Rectal smooth muscle tissue (tissue), 1 donor: ENCODE measurements at regions not wholly inside any gene's neighbourhood (a gene's known extent, or its start where the extent isn't known, plus 50 kb on each side); places are given as distances from the start of the nearest gene placed in this dataset.
A peak's percentile ranks its signal among the peaks of the same experiment; 100 is the strongest.

Experiments used
- H3K27ac ChIP-seq: one replicate; pipeline ENCODE4 v1.7.0; 2013; ENCODE audit warnings: low read depth, low read length, inconsistent platforms
- H3K27me3 ChIP-seq: one replicate; pipeline ENCODE4 v1.7.0; 2013; ENCODE audit warnings: low read length; ENCODE audit not compliant: control insufficient read depth, insufficient read depth
- H3K36me3 ChIP-seq: one replicate; pipeline ENCODE4 v1.7.0; 2013; ENCODE audit warnings: low read length; ENCODE audit not compliant: control insufficient read depth, insufficient read depth
- H3K4me1 ChIP-seq: one replicate; pipeline ENCODE4 v1.7.0; 2013; ENCODE audit warnings: low read length; ENCODE audit not compliant: control insufficient read depth, insufficient read depth
- H3K4me3 ChIP-seq: one replicate; pipeline ENCODE4 v1.7.0; 2013; ENCODE audit warnings: low read length
- H3K9ac ChIP-seq: one replicate; pipeline ENCODE4 v1.7.0; 2013; ENCODE audit warnings: low read length

GRCh38 chr21:41641821-41642701, 124.8 kb downstream of the RIPK4 start:
- H3K27ac ChIP-seq = peak overlapping the region; percentile 60
- no peaks in the 10 kb centered on the region for H3K4me1 ChIP-seq

DNA sequence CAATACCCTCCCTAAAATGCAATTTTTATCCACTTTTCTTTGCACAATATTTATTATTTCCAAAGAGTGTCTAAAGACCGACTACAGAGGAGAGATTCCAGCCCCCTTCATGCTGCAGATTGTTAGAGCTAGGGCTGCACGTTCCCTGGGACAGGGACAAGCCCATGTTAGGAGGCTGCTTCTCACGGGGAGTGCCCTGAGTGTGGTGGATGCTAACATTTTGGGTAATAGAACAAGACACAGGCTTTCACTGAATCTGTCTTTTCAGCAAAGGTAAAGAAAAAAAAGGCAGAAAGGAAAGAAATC, 125.4 kb downstream of the RIPK4 start:
- Histone ChIP-seq H3K27me3 (no peaks in the 10 kb centered on the region), H3K4me1 (no peaks in the 10 kb centered on the region), H3K27ac (peak overlapping the region; percentile 51), H3K9ac (no peak overlapping the region), H3K36me3 (no peaks in the 10 kb centered on the region), H3K4me3 (no peak overlapping the region)

More at GRCh38 chr21:41641821-41642701, 124.8 kb downstream of the RIPK4 start:
- no peaks in the 10 kb centered on the region for H3K27me3 ChIP-seq
- H3K4me3 ChIP-seq = no peak overlapping the region
- no peaks in the 10 kb centered on the region for H3K36me3 ChIP-seq
- H3K9ac ChIP-seq = no peak overlapping the region

- no peaks in the 10 kb centered on the region for H3K27me3 ChIP-seq
- H3K4me3 ChIP-seq = no peak overlapping the region
- no peak overlapping the region for H3K9ac ChIP-seq
- H3K27ac ChIP-seq = peak overlapping the region; percentile 51
- H3K36me3 ChIP-seq = no peaks in the 10 kb centered on the region
- H3K4me1 ChIP-seq = no peaks in the 10 kb centered on the region
Observed at GRCh38 chr21:41640748-41641509, 125.9 kb downstream of the RIPK4 start.

DNA sequence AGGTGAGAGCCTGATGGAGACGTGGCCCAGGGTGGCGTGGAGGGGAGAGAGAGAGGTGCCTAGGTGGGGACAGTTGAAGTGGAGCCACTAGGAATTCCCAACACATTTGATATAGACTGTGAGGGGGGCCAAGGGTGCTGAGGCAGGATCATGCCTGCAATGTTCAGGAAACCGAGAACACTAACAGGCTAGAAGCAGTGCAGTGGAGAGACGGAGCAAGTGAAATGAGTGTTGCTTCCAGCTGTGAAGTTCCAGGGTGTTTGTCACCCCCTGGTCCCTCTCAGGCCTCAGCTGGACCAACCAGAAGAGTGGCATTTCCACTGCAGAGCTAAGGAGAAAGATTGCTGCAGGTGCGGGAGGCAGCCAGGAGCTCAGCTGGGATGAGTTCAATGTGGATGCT, 127.1 kb downstream of the RIPK4 start:
- Histone ChIP-seq H3K36me3 (no peaks in the 10 kb centered on the region), H3K27ac (no peak overlapping the region), H3K27me3 (no peaks in the 10 kb centered on the region), H3K4me3 (no peak overlapping the region), H3K4me1 (no peaks in the 10 kb centered on the region), H3K9ac (no peak overlapping the region)

DNA sequence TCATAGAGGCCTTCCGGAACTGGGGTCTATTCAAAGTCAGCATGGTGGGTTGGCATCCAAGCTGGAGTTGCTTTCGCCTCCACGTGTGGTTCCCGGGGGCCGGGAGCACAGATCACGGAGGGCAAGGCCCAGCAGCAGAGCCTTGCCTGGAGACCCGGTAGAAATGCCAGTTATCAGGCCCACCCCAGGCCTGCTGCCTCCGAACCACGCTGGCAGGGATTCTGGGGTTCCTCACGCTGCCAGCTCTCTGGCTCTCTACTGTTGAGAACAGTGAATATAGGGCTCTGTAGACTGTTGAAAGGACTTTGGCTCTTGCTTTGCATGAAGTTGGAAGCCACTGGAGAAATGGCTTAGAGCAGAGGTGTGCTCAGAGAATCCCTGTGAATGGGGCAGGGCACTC, 127.5 kb downstream of the RIPK4 start:
- H3K27me3 ChIP-seq = no peaks in the 10 kb centered on the region
- no peaks in the 10 kb centered on the region for H3K4me1 ChIP-seq
- H3K4me3 ChIP-seq = no peak overlapping the region
- H3K27ac ChIP-seq = peak overlapping the region; percentile 14
- no peaks in the 10 kb centered on the region for H3K36me3 ChIP-seq
- no peak overlapping the region for H3K9ac ChIP-seq

DNA sequence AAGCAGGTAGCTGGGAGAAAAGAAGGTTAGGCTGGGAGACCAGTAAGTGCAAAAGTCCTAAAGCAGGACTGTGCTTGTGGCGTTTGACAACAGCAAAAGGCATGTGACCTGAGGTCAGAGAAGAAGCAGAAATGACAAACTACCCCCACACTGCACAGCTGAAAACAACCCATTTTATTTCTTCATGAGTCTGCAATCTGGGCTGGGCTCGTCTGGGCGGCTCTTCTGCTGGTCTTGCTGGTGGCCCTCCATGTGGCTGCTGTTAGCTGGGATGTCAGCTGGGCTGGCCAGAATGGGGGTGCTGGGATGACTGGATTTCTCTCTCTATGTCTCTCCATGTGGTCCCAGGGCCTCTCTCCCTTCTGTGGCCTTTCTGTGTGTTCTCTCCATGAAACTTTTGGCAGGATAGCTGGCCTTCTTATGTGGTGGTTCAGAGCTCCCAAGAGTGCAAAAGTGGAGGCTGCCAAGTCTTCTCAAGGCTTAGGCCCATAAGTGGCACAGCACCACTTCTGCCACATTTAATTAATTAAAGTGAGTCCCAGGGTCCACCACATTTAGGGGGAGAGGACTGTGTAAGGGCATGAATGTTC, 128.6 kb downstream of the RIPK4 start:
- H3K36me3 ChIP-seq = no peaks in the 10 kb centered on the region
- no peaks in the 10 kb centered on the region for H3K27me3 ChIP-seq
- H3K4me1 ChIP-seq = no peaks in the 10 kb centered on the region
- no peak overlapping the region for H3K4me3 ChIP-seq
- H3K9ac ChIP-seq = no peak overlapping the region
- H3K27ac ChIP-seq = no peak overlapping the region

DNA sequence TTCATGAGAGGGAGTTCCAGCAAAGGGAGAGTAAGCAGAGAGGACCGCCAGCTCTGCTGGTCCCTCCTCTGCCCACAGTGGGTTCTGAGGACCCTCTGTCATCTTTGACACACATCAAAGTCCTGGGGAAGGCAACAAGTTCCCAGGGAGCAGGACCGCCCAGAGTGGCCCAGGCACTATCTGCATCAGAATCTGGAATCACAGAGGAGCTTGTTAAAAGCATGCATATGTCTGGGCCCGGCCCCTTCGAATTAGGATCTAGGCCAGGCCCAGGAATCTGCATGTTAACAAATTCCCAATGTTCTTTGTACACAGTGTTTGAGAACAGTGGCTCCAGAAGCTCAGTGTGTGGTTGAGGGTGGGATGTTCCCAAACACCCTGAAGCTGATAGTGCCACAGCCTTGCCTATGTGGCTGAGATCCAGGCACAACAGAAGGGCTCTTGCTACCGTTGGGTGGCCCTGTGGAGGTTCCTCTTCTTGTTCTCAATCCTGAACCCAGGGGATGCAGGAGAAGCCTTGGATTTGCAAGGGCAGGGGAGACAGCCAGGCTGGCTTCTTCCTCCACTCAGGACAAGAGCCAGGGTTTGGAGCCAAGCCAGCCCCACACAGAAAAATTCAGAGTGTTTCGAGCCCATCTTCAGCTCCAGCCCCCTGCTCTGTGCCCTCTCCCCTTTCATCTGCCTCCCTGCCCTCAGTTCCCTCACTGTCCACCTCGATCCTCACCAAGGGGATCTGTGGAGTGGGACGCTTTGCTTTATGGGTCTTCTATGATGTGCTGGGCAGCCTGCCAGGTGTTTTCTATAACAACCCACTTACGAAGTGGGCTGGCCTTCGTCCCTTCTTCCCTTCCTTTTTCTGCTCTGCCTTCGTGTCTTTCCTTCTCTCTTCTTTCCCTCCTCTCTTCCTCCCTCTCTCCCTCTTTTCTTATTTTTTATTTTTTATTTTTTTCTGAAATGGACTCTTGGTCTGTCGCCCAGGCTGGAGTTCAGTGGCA, 129.0 kb upstream of the TMPRSS2 start:
- H3K4me3 ChIP-seq = no peak overlapping the region
- no peaks in the 10 kb centered on the region for H3K27me3 ChIP-seq
- H3K9ac ChIP-seq = no peak overlapping the region
- H3K36me3 ChIP-seq = no peaks in the 10 kb centered on the region
- H3K4me1 ChIP-seq = no peaks in the 10 kb centered on the region
- H3K27ac ChIP-seq = no peak overlapping the region

DNA sequence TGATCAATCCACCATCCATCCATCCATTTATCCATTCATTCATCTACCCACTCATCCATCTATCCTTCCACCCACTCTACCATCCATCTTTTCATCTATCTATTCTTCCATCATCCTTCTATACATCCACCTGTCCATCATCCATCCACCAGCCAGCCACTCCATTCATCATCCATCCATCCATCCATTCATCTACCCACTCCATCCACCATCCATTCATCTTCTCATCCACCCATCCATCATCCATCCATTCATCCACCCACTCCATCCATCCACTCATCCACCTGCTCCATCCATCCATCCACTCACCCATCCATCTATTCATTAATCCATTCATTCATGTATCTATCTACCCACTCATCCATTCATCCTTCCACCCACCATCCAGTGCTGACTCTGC, 127.9 kb upstream of the TMPRSS2 start:
- Histone ChIP-seq H3K36me3 (no peaks in the 10 kb centered on the region), H3K4me1 (no peaks in the 10 kb centered on the region), H3K9ac (no peak overlapping the region), H3K4me3 (no peak overlapping the region), H3K27me3 (no peaks in the 10 kb centered on the region), H3K27ac (no peak overlapping the region)

DNA sequence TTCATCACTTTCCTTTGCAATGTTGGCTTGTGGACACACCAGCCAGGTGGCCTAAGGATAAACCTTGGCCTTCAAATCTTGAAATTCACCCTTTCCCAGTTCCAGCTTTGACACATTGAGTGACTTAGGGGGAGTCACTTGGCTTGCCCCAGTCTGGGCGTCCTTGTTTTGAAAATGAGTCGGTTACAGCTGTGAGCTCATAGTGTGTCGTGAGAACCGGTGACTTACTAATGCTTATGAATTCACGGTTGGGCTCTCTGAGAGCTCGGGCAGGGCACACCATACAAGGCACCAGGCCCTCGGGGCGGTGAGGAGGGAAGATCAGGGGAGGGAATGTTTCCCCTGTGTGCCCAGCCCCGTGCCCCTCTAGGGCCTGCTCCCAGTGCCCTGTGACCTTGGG, 126.9 kb upstream of the TMPRSS2 start:
- no peak overlapping the region for H3K9ac ChIP-seq
- no peaks in the 10 kb centered on the region for H3K36me3 ChIP-seq
- no peaks in the 10 kb centered on the region for H3K4me1 ChIP-seq
- H3K4me3 ChIP-seq = no peak overlapping the region
- H3K27me3 ChIP-seq = no peaks in the 10 kb centered on the region
- H3K27ac ChIP-seq = no peak overlapping the region

DNA sequence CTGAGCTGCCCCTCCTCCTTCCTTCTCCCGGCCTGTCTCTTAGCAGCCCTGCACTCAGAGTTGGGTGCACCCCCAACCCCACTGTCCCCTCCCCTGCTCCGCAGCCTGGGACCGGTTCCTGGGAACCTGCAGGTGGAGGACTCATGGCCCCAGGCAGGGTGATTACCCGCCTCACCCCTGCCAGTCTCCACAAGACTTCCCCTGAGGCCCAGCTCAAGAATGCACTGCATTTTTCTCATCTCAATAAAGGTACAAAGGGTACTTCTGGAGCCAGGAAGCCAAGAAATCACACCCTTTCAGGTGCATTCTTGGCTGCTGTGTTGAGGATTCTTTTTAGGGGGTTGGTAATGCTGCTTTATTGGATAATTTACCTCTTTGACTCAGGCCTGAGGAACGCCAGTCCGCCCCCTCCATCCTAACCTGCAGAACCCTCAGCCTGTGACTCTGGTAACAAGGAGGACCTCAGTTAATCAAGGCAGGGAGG, 126.3 kb upstream of the TMPRSS2 start:
- Histone ChIP-seq H3K9ac (no peak overlapping the region), H3K36me3 (no peaks in the 10 kb centered on the region), H3K27me3 (no peaks in the 10 kb centered on the region), H3K27ac (no peak overlapping the region), H3K4me1 (no peaks in the 10 kb centered on the region), H3K4me3 (no peak overlapping the region)

DNA sequence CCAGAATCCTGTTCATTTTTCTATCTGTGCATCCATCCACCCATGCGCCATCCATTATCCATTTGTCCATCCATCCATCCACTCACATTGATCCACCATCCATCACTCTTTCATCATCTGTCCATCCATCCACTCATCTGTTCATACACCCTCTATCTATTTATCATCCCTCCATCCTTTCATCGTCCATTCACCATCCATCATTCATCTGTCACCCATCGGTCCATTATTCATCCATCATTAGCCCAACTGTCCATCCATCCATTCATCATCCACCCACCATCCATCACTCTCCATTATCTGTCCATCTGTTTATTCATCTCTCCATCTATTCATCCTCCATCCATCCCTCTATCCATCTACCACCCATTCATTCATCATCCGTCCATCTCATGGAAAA, 125.7 kb upstream of the TMPRSS2 start:
- H3K4me3 ChIP-seq = no peak overlapping the region
- H3K36me3 ChIP-seq = no peaks in the 10 kb centered on the region
- no peaks in the 10 kb centered on the region for H3K4me1 ChIP-seq
- no peak overlapping the region for H3K27ac ChIP-seq
- H3K27me3 ChIP-seq = no peaks in the 10 kb centered on the region
- no peak overlapping the region for H3K9ac ChIP-seq
